ENCODE measurements at regions not wholly inside any gene's neighbourhood (a gene's known extent, or its start where the extent isn't known, plus 50 kb on each side); places are given as distances from the start of the nearest gene placed in this dataset.

DNA sequence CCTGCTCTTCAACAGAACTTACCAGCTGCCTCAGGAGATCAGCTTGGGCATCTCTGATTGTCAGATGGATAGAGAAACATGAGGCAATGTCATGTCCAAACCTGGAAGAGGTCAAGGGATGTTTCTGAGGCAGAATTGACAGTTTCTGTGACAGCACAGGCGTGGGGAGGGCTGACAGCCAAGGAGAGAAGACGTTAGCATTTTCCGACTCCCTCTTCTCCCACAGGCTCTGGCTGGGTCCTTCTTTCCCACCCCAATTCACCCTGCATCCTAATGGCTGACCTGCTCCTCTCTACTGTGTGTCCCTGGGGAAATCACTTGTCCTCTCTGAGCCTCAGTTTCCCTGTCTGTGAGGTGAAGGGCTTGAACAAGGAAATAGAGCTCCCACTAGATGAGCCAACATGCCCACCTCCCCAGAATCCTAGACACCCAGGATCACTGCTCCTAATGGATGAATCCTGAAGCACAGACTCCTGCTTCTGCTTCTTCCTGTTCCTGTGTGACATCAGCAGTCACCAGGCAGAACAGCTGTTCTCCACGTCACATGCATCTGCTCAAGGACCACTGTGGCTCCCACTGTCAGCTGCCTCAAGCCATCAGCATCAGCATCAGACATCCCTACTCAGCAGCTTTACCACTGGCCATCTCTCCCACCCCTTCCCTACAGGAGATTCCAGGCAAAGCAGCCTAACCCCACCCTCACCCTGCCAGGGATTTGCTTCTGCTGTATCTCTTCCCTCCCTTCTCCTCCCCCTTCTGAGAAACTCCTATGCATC, 408.0 kb downstream of the MATN1 start:
- no peak for TF ChIP-seq TAF1 (IDR thresholded peaks at IDR 0.05; ENCODE audit: borderline replicate concordance, low read depth, low read length)
- no peak for TF ChIP-seq POLR2A (IDR thresholded peaks at IDR 0.05; ENCODE audit: low read depth, low read length)
- no peak for TF ChIP-seq POLR2AphosphoS5 (IDR thresholded peaks at IDR 0.05; ENCODE audit: low read depth, low read length)
